Stomach (tissue), 8 donors: ENCODE measurements at regions not wholly inside any gene's neighbourhood (a gene's known extent, or its start where the extent isn't known, plus 50 kb on each side); places are given as distances from the start of the nearest gene placed in this dataset.

Source experiments
- DNase-seq, 2 donors: peaks; one replicate each; pipeline versions ENCODE4 v3.0.0 to v3.0.0-alpha.2; 2013 to 2019
- H3K27ac ChIP-seq, 5 donors: fragments of 200-600 bp in 4 of 5; sonication (generic) in 4 of 5; one replicate each; pipeline ENCODE4 v1.5.1; 2013 to 2019; ENCODE audit warnings: mild to moderate bottlenecking in 1 of 5, moderate library complexity in 1 of 5
- H3K27me3 ChIP-seq, 3 donors: fragments of 200-600 bp; sonication (generic); one replicate each; pipeline ENCODE4 v1.5.1; 2017 to 2019; ENCODE audit warnings: mixed run types in 1 of 3
- H3K36me3 ChIP-seq, 4 donors: fragments of 200-600 bp; sonication (generic); 1 replicate in 3 of 4; 2 replicates in 1 of 4; pipeline ENCODE4 v1.5.1; 2016 to 2019
- H3K4me1 ChIP-seq, 4 donors: fragments of 200-600 bp; sonication (generic); one replicate each; pipeline ENCODE4 v1.5.1; 2016 to 2019
- H3K4me3 ChIP-seq, 4 donors: fragments of 200-600 bp; sonication (generic) in 3 of 4; one replicate each; pipeline ENCODE4 v1.5.1; 2016 to 2019; ENCODE audit warnings: mild to moderate bottlenecking in 1 of 4
- H3K9me3 ChIP-seq, 4 donors: fragments of 200-600 bp; sonication (generic); one replicate each; pipeline ENCODE4 v1.5.1; 2016 to 2019
- EP300 ChIP-seq: sonication (generic); formaldehyde crosslinking; IDR thresholded peaks from one replicate; pipeline ENCODE4 v1.6.1; 2017; ENCODE audit warnings: antibody characterized with exemption
- POLR2A ChIP-seq, 4 donors: fragments of 450-650 bp; IDR thresholded peaks; one replicate each; pipeline ENCODE4 v1.6.1; 2016; ENCODE audit warnings: antibody characterized with exemption in 4 of 4, control low read depth in 2 of 4, mild to moderate bottlenecking in 1 of 4, moderate library complexity in 1 of 4
- POLR2AphosphoS5 ChIP-seq, 3 donors: sonication (generic); formaldehyde crosslinking; IDR thresholded peaks; one replicate each; pipeline ENCODE4 v1.6.1; 2016; ENCODE audit warnings: antibody characterized with exemption in 3 of 3
- WGBS, 5 donors: extraction: QIAGEN DNeasy Blood & Tissue Kit in 3 of 5; methylation state at CpG; one replicate each; pipeline versions ENCODE4 v1.1.5 to v1.1.7; 2013 to 2018; 5-methylcytosine and 5-hydroxymethylcytosine counted together
- intact Hi-C: fragments of 100-400 bp; cut with DNase I; formaldehyde crosslinking; loops from one replicate; pipeline ENCODE4 v1.15.1; 2023; ENCODE audit warnings: low total_unique reads
- TF ChIP-seq, protein P1 (sequence below), 7 experiments: fragments of 450-650 bp in 4 of 7; fragments of 200-600 bp in 3 of 7; sonication (generic) in 3 of 7; IDR thresholded peaks; one replicate each; pipeline ENCODE4 v1.5.1; 2016 to 2019; ENCODE audit warnings: antibody characterized with exemption in 7 of 7, control low read depth in 2 of 7, mild to moderate bottlenecking in 1 of 7
- donor health status: healthy with polysubstance abuse.
- donor health status: Bipolar disorder and iron deficiency.
- donor health status: healthy.

DNA sequence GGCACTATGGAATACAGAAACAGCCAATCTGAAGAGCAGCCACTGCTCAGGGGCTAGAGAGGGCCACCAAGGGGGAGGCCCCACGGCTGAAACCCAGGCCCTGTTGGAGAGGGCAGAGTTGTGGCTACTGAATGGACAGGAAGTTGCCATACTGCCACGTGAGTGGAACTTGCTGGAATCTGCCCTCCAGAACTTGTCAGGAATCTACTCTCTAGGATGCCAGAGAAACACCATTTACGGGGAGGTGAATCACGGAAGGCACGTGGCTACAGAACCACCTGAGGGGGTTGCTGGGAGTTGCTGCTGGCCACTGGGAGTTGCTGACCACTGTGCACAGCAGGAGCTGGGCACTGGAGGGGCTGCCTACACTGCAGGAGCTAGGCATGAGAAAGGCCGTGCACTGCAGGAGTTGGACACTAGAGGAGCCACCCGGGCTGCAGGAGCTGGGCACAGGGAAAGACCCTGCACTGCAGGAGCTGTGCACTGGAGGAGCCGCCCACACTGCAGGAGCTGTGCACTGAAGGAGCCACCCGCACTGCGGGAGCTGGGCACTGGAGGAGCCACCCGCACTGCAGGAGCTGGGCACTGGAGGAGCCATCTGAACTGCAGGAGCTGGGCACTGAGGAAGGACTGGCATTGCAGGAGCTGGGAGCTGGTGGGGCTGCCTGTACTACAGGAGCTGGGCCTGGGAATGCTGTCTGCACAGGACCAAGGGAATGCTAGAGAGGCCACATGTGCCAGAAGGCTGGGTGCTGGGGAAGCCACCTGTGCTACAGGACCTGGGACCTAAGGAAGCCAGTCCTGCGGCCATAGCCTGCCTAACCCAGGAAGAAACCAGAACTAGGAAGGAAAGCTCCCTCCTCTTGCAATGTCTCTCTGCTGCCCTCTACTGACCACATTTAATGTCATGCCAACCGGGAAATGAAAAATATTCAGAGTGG is 343.4 kb downstream of the MATN1 start:
- H3K36me3 ChIP-seq, result no peaks in the 10 kb centered on the region
- H3K4me3 ChIP-seq, result no peak overlapping the region
- no peaks in the 10 kb centered on the region for H3K9me3 ChIP-seq
- TF ChIP-seq, protein P1, sequence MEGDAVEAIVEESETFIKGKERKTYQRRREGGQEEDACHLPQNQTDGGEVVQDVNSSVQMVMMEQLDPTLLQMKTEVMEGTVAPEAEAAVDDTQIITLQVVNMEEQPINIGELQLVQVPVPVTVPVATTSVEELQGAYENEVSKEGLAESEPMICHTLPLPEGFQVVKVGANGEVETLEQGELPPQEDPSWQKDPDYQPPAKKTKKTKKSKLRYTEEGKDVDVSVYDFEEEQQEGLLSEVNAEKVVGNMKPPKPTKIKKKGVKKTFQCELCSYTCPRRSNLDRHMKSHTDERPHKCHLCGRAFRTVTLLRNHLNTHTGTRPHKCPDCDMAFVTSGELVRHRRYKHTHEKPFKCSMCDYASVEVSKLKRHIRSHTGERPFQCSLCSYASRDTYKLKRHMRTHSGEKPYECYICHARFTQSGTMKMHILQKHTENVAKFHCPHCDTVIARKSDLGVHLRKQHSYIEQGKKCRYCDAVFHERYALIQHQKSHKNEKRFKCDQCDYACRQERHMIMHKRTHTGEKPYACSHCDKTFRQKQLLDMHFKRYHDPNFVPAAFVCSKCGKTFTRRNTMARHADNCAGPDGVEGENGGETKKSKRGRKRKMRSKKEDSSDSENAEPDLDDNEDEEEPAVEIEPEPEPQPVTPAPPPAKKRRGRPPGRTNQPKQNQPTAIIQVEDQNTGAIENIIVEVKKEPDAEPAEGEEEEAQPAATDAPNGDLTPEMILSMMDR (IDR thresholded peaks at IDR 0.05), result peak in 5 of 7 experiments; percentile 39 to 84 (median 67)
- no peak for TF ChIP-seq POLR2AphosphoS5 (IDR thresholded peaks at IDR 0.05)
- 47 to 58% (median 50%) methylated on average over 8 to 13 of the region's 13 CpGs for WGBS, 5 donors
- peaks cover 0 to 65% (median 24%) of the 10 kb centered on the region in 3 donors for H3K27me3 ChIP-seq
- intact Hi-C loops, result no loop called here
- no peak overlapping the region for H3K27ac ChIP-seq
- peak; percentile 44 to 90 for DNase-seq
- H3K4me1 ChIP-seq, result peaks cover 0 to 15% (median 12%) of the 10 kb centered on the region in 4 donors

DNA sequence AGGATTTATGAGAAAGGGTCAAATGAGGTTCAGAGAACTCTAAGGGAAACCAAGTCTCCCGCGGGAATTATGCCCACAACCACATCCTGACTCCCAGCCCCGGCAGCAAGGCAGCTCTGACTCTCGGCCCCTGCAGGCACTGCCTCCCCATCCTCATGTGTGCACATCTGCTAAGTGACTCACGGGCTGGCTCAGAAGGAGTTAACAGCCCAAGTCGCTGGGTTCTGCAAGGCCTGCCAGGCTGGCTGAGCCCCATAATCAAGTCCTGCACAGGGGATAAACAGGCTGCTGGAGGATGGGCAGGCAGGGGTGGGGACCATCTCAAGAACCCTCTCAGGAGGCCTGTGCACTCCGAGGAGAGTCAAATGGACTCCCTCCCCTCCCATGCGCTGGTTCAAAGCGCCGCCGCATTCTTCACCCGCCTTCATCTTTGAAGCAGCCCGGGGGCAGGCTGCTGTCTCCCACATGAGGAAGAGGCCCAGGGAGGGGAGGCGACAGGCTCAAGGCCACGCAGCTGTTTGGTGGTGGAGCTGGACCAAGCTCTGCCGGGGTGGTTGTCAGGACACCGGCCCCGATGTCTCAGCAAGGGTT is 344.3 kb downstream of the MATN1 start:
- H3K36me3 ChIP-seq, result no peaks in the 10 kb centered on the region
- H3K4me1 ChIP-seq, result peaks cover 0 to 15% (median 12%) of the 10 kb centered on the region in 4 donors
- no peak overlapping the region for H3K27ac ChIP-seq
- no peaks in the 10 kb centered on the region for H3K9me3 ChIP-seq
- WGBS, 5 donors, result 31 to 50% (median 38%) methylated on average over 7 to 18 of the region's 18 CpGs
- no peak overlapping the region for H3K4me3 ChIP-seq
- peak; percentile 22 to 64 for DNase-seq
- TF ChIP-seq POLR2A (IDR thresholded peaks at IDR 0.05) (no peak), POLR2AphosphoS5 (IDR thresholded peaks at IDR 0.05) (no peak), EP300 (no peak)
- TF ChIP-seq, protein P1 (IDR thresholded peaks at IDR 0.05), result no peak
- H3K27me3 ChIP-seq, result peaks cover 0 to 65% (median 19%) of the 10 kb centered on the region in 3 donors
- intact Hi-C loops, result no loop called here

DNA sequence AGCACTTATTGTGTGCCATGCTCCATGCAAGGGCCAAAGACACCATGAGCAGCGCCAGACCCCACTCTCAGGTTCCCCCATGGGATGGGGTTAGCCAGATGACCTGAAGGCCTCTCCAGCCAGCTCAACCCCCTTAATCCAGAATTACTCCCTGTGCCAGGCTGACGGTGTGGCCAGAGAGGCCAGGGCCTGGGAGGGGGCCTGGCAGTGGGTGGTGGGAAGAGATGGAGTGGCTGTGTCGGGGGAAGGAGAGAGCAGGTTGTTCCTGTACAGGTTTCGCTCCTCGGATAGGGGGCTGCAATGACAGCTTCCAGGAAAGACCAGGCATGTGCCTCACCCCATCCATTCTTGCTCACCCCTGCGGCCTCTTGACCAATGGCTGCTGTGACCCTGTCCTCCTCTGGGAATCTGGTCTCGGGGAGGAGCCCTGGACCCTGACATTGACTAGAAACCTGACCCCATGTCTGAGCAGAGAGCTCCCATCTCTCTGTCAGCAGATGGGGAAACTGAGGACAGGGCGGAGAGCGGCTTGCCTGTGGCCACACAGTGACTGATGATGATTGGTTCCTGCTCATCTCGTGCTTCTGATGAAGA is 345.3 kb downstream of the MATN1 start:
- Histone ChIP-seq H3K27me3 (peaks cover 0 to 70% (median 25%) of the 10 kb centered on the region in 3 donors), H3K9me3 (no peaks in the 10 kb centered on the region), H3K4me1 (peaks cover 0 to 15% (median 12%) of the 10 kb centered on the region in 4 donors), H3K4me3 (no peak overlapping the region), H3K36me3 (no peaks in the 10 kb centered on the region), H3K27ac (no peak overlapping the region)
- intact Hi-C loops, result no loop called here
- TF ChIP-seq, protein P1 (IDR thresholded peaks at IDR 0.05), result no peak
- no peak for TF ChIP-seq POLR2A (IDR thresholded peaks at IDR 0.05)
- no peak for TF ChIP-seq POLR2AphosphoS5 (IDR thresholded peaks at IDR 0.05)
- TF ChIP-seq EP300, result no peak
- WGBS, 5 donors, result 64 to 74% (median 65%) methylated on average over 7 to 10 of the region's 10 CpGs
- DNase-seq, result peak in 1 of 2 donors; percentile 8

DNA sequence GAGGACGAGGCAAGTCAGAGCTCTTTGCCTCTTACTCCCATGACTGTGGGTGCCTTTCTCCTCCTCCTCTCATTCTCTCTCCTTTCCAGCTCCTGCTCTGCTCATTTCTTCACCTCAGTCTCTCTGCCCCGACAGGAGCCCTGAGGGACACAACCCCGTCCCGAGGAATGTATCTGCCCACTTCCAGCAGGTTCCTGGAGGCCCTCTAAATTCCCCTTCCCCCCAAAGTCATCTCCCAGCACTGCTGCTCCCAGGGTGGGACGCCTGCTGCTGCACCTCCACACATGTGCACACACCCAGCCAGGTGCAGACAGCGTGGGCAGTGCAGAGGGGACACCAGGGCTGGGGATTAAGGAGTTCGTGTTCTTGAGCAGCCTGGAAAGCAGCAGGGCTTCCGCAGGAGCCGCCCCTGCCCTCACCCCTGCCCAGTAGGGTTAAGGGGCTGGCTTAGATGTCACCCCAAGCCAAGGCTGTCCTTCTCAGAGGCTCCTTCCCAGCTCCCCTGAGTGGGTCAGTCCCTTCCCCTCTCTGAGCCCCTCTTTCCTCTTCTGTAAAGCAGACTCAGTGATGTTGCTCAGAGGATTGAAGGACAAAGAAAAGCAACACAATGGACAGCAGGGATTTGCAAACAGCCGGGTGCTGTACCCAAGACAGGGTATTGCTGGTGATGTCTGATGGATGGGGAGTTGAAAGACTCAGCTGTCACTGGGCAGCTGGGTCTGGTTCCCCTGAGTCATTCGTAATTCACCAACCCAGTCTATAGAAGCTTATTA is 346.0 kb downstream of the MATN1 start:
- Histone ChIP-seq H3K9me3 (no peaks in the 10 kb centered on the region), H3K4me3 (no peak overlapping the region), H3K27ac (no peak overlapping the region), H3K4me1 (peaks cover 0 to 15% (median 12%) of the 10 kb centered on the region in 4 donors), H3K36me3 (no peaks in the 10 kb centered on the region), H3K27me3 (peaks cover 0 to 70% (median 22%) of the 10 kb centered on the region in 3 donors)
- WGBS, 5 donors, result 35 to 68% (median 40%) methylated on average over 9 to 11 of the region's 11 CpGs
- intact Hi-C loops, result no loop called here
- TF ChIP-seq POLR2A (IDR thresholded peaks at IDR 0.05) (no peak), EP300 (no peak), POLR2AphosphoS5 (IDR thresholded peaks at IDR 0.05) (no peak)
- TF ChIP-seq, protein P1 (IDR thresholded peaks at IDR 0.05), result no peak
- DNase-seq, result no peak
